BLaER1 (cell line): ENCODE measurements at regions not wholly inside any gene's neighbourhood (a gene's known extent, or its start where the extent isn't known, plus 50 kb on each side); places are given as distances from the start of the nearest gene placed in this dataset.
A peak's percentile ranks its signal among the peaks of the same experiment; 100 is the strongest.

ENCODE experiments used
- H3K27ac ChIP-seq: shearing (Covaris generic); formaldehyde crosslinking; 2 replicates; pipeline ENCODE4 v1.8.1; 2022
- H3K27me3 ChIP-seq: shearing (Covaris generic); formaldehyde crosslinking; 2 replicates; pipeline ENCODE4 v1.8.1; 2022
- H3K36me3 ChIP-seq: shearing (Covaris generic); formaldehyde crosslinking; 2 replicates; pipeline ENCODE4 v1.8.1; 2022
- H3K4me1 ChIP-seq: shearing (Covaris generic); formaldehyde crosslinking; 2 replicates; pipeline ENCODE4 v1.8.1; 2022
- H3K4me2 ChIP-seq: shearing (Covaris generic); formaldehyde crosslinking; 2 replicates; pipeline ENCODE4 v1.8.1; 2022
- H3K4me3 ChIP-seq: shearing (Covaris generic); formaldehyde crosslinking; 2 replicates; pipeline ENCODE4 v1.8.1; 2022
- H3K9ac ChIP-seq: shearing (Covaris generic); formaldehyde crosslinking; 2 replicates; pipeline ENCODE4 v1.8.1; 2022
- H3K9me3 ChIP-seq: shearing (Covaris generic); formaldehyde crosslinking; 2 replicates; pipeline ENCODE4 v1.8.1; 2022
- H4K20me1 ChIP-seq: shearing (Covaris generic); formaldehyde crosslinking; 2 replicates; pipeline ENCODE4 v1.8.1; 2022
- Cebpa-rat ChIP-seq: shearing (Covaris generic); IDR thresholded peaks from 2 replicates; pipeline ENCODE4 v1.8.1; 2022

GRCh38 chr9:16069671-16070454 is 517.0 kb downstream of the CCDC171 start:
- Histone ChIP-seq H3K4me2 (peak overlapping the region; percentile 16; the same call in 1 of the 2 replicates), H4K20me1 (no peaks in the 10 kb centered on the region), H3K4me3 (no peak overlapping the region), H3K27me3 (no peaks in the 10 kb centered on the region), H3K4me1 (no peaks in the 10 kb centered on the region), H3K9me3 (no peaks in the 10 kb centered on the region; the same call in 1 of the 2 replicates), H3K9ac (no peak overlapping the region), H3K27ac (no peak overlapping the region), H3K36me3 (no peaks in the 10 kb centered on the region)
- no peak for TF ChIP-seq Cebpa-rat

- no peak overlapping the region for H3K4me2 ChIP-seq
- H3K27ac ChIP-seq = no peak overlapping the region
- H3K9ac ChIP-seq = no peak overlapping the region
- H3K4me1 ChIP-seq = no peaks in the 10 kb centered on the region
- no peaks in the 10 kb centered on the region for H3K27me3 ChIP-seq
- H3K9me3 ChIP-seq = no peaks in the 10 kb centered on the region; the same call in 1 of the 2 replicates
- no peaks in the 10 kb centered on the region for H4K20me1 ChIP-seq
- no peak for TF ChIP-seq Cebpa-rat
- H3K4me3 ChIP-seq = no peak overlapping the region
- no peaks in the 10 kb centered on the region for H3K36me3 ChIP-seq
Measured at GRCh38 chr9:16070455-16071145, 517.8 kb downstream of the CCDC171 start.

GRCh38 chr9:16071400-16071799 is 518.6 kb downstream of the CCDC171 start:
- Histone ChIP-seq H3K27me3 (no peaks in the 10 kb centered on the region), H3K27ac (no peak overlapping the region), H3K36me3 (no peaks in the 10 kb centered on the region), H3K9me3 (no peaks in the 10 kb centered on the region; the same call in 1 of the 2 replicates), H3K4me2 (no peak overlapping the region), H3K4me3 (no peak overlapping the region), H4K20me1 (no peaks in the 10 kb centered on the region), H3K4me1 (no peaks in the 10 kb centered on the region), H3K9ac (no peak overlapping the region)
- TF ChIP-seq Cebpa-rat = no peak

DNA sequence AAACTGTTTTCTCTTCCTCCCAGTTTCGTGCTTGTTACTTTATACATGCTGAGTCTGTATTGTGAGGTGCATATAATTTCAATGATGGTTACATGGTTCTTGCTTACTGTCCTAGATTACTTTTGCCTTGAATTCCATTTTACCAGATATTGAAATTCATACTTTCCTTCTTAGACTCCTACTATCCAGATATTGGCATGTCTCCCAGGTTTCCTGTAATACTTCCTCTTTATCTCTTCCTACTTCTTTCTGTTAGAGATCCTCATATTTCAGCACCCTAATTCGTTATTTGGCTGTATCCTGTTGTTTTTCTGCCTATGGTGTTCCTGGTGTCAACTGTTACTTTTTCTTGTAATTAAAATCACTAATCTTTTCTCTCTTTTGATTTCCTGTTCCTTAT is 522.1 kb downstream of the CCDC171 start:
- Histone ChIP-seq H3K4me1 (no peaks in the 10 kb centered on the region), H3K9ac (no peak overlapping the region), H3K27ac (no peak overlapping the region), H3K27me3 (no peaks in the 10 kb centered on the region), H3K4me2 (no peak overlapping the region), H4K20me1 (no peaks in the 10 kb centered on the region), H3K36me3 (no peaks in the 10 kb centered on the region), H3K4me3 (no peak overlapping the region), H3K9me3 (no peaks in the 10 kb centered on the region; the same call in 1 of the 2 replicates)
- no peak for TF ChIP-seq Cebpa-rat

DNA sequence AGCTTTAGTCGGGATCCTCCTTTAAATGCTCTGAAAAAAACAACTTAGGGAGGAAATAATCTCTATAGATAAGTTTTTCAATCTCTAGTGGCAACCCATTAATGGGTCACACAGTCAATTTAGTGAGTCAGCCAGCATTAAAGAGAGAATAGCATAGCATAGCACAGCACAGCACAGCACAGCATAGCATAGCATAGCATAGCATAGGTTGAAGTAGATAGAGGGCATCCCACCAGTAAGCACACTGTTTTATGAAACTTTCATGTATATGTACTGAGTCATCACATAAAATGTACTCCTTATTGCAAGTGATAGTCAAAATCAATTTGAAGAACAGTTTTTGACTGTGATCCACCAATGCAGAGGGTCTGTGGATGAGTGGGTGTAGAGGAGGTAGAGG is 522.9 kb downstream of the CCDC171 start:
- H3K27me3 ChIP-seq = no peaks in the 10 kb centered on the region
- no peaks in the 10 kb centered on the region for H3K36me3 ChIP-seq
- no peak overlapping the region for H3K27ac ChIP-seq
- H3K4me3 ChIP-seq = no peak overlapping the region
- H3K4me2 ChIP-seq = no peak overlapping the region
- H4K20me1 ChIP-seq = no peaks in the 10 kb centered on the region
- H3K9me3 ChIP-seq = no peaks in the 10 kb centered on the region; the same call in 1 of the 2 replicates
- TF ChIP-seq Cebpa-rat = no peak
- no peaks in the 10 kb centered on the region for H3K4me1 ChIP-seq
- no peak overlapping the region for H3K9ac ChIP-seq

GRCh38 chr9:16076511-16076910 is 523.7 kb downstream of the CCDC171 start:
- no peaks in the 10 kb centered on the region; the same call in 1 of the 2 replicates for H3K9me3 ChIP-seq
- no peaks in the 10 kb centered on the region for H3K36me3 ChIP-seq
- no peak overlapping the region for H3K4me2 ChIP-seq
- no peaks in the 10 kb centered on the region for H3K4me1 ChIP-seq
- no peak for TF ChIP-seq Cebpa-rat
- H3K27ac ChIP-seq = no peak overlapping the region
- no peak overlapping the region for H3K9ac ChIP-seq
- no peaks in the 10 kb centered on the region for H3K27me3 ChIP-seq
- H3K4me3 ChIP-seq = no peak overlapping the region
- no peaks in the 10 kb centered on the region for H4K20me1 ChIP-seq

GRCh38 chr9:16082796-16083195 is 530.0 kb downstream of the CCDC171 start:
- H3K4me1 ChIP-seq = no peaks in the 10 kb centered on the region
- no peaks in the 10 kb centered on the region for H3K36me3 ChIP-seq
- H3K4me3 ChIP-seq = no peak overlapping the region
- H4K20me1 ChIP-seq = no peaks in the 10 kb centered on the region
- H3K27ac ChIP-seq = no peak overlapping the region
- H3K9ac ChIP-seq = no peak overlapping the region
- no peaks in the 10 kb centered on the region for H3K9me3 ChIP-seq
- no peak overlapping the region for H3K4me2 ChIP-seq
- no peaks in the 10 kb centered on the region for H3K27me3 ChIP-seq
- TF ChIP-seq Cebpa-rat = no peak

DNA sequence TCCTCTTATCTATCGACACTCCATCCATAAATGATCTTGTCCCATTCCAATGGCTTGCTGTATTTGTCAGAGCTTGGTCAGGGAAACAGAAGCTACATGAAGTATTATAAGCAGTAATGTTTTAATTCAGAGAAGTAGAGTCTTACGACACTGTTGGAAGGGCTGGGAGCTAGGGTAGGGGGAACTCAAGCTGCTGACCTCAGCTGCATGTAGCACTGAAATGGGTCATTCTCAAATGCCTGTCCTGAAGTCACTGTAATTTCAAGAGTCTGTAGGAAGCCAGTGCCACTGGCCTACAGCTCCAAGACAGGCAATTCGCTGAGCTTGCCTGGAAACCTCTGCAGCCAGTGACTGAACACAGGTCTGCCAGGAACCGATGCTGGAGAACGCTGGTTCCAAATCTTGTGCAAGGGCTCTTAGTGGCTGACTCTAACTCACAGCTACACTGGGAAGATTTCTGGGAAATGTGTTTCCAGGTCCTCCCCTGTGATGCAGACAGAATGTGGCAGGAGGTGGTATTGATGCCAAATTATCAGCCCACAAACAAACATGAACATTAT is 532.4 kb downstream of the CCDC171 start:
- Histone ChIP-seq H3K27ac (no peak overlapping the region), H3K9ac (no peak overlapping the region), H3K4me1 (no peaks in the 10 kb centered on the region), H4K20me1 (no peaks in the 10 kb centered on the region), H3K4me3 (no peak overlapping the region), H3K4me2 (no peak overlapping the region), H3K36me3 (no peaks in the 10 kb centered on the region), H3K9me3 (no peaks in the 10 kb centered on the region), H3K27me3 (no peaks in the 10 kb centered on the region)
- TF ChIP-seq Cebpa-rat = no peak

DNA sequence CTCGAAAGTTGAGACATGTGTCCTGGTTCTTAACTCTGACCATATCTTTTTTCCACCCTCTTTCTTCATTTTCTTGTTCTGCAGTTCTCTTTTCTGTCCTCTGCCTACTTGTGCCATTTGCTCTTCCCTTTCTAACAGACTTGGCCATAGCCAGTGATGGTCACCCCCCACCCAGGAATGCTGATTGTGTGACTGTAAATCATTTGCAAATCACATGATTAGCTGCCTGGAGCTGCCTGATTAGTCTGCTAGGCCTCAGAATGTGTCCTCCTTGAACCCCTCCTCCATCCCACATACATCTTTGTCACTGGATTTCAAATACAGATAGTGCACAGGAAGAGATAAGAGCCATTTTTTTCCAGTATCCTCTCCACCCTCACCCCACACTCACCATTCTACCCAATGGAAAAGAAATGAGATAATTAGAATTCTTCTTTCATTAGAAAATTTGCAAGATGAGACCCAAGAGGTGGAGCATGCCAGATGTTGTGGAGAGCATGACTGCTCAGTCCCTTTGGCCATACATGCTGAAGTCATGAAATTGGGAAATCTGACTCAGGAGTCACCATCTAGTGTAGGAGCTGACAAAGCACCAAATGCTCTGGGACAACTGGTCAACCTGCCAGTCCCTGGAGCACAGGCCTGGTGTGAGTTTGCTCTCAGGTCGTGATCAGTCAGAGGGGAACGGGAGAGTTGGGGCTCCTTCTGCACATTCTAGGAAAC is 538.2 kb downstream of the CCDC171 start:
- Histone ChIP-seq H3K36me3 (no peaks in the 10 kb centered on the region), H3K4me2 (no peak overlapping the region), H3K9me3 (peaks cover 12% of the 10 kb centered on the region), H3K27me3 (no peaks in the 10 kb centered on the region), H3K4me1 (peaks cover 11% of the 10 kb centered on the region), H3K9ac (no peak overlapping the region), H3K27ac (no peak overlapping the region), H4K20me1 (no peaks in the 10 kb centered on the region), H3K4me3 (no peak overlapping the region)
- no peak for TF ChIP-seq Cebpa-rat
